ENCODE measurements at regions not wholly inside any gene's neighbourhood (a gene's known extent, or its start where the extent isn't known, plus 50 kb on each side); places are given as distances from the start of the nearest gene placed in this dataset.

DNA sequence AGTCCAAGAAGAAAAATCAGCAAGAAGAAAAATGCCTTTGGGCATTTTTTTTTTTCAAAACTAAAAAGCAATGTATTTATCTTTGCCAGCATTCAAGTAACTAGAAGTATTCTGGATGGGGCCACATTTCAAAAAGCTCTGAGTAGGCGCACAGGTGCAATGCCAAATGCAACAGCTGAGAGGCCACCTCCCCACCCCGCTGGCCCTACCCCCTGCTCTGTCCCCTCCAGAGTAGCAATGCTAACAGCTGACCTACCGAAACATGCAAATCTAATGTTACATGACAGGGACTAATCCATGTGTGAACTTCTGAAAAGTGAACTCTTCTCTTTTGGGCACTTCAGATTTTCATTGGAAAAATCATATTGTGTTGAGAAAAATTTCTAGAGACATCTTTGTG lies 153.7 kb upstream of the SLC38A2 start:
- no peak for DNase-seq (ENCODE audit: low spot score)
- no peak for ATAC-seq
- POLR2A ChIA-PET: no interaction called here
- H3K36me3 Mint-ChIP-seq: peaks cover 19% of the 10 kb centered on the region
- 0 out of 2 replicates have a peak, but pooled peaks cover 4% of the 10 kb centered on the region for H3K4me1 Mint-ChIP-seq
- peaks cover 21% of the 10 kb centered on the region for H3K9me3 Mint-ChIP-seq
- CTCF ChIA-PET: no interaction called here
- TF ChIP-seq, protein P1, sequence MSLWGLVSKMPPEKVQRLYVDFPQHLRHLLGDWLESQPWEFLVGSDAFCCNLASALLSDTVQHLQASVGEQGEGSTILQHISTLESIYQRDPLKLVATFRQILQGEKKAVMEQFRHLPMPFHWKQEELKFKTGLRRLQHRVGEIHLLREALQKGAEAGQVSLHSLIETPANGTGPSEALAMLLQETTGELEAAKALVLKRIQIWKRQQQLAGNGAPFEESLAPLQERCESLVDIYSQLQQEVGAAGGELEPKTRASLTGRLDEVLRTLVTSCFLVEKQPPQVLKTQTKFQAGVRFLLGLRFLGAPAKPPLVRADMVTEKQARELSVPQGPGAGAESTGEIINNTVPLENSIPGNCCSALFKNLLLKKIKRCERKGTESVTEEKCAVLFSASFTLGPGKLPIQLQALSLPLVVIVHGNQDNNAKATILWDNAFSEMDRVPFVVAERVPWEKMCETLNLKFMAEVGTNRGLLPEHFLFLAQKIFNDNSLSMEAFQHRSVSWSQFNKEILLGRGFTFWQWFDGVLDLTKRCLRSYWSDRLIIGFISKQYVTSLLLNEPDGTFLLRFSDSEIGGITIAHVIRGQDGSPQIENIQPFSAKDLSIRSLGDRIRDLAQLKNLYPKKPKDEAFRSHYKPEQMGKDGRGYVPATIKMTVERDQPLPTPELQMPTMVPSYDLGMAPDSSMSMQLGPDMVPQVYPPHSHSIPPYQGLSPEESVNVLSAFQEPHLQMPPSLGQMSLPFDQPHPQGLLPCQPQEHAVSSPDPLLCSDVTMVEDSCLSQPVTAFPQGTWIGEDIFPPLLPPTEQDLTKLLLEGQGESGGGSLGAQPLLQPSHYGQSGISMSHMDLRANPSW (CRISPR knock-in tag; conservative IDR thresholded peaks at IDR 0.05; ENCODE audit: low read depth): no peak
- TF ChIP-seq ZNF423 (CRISPR knock-in tag; IDR thresholded peaks at IDR 0.05) (no peak), TP53 (CRISPR knock-in tag; IDR thresholded peaks at IDR 0.05) (no peak), GABPB1 (CRISPR knock-in tag; IDR thresholded peaks at IDR 0.05) (no peak), ZBTB21 (CRISPR knock-in tag; IDR thresholded peaks at IDR 0.05; ENCODE audit: borderline replicate concordance) (no peak), JAZF1 (CRISPR knock-in tag; IDR thresholded peaks at IDR 0.05) (no peak), ATF1 (CRISPR knock-in tag; IDR thresholded peaks at IDR 0.05) (no peak), ZNF263 (CRISPR knock-in tag; IDR thresholded peaks at IDR 0.05; ENCODE audit: low read depth) (no peak), RORB (CRISPR knock-in tag; IDR thresholded peaks at IDR 0.05) (no peak), NR1H2 (CRISPR knock-in tag; IDR thresholded peaks at IDR 0.05) (no peak), KAT7 (CRISPR knock-in tag; IDR thresholded peaks at IDR 0.05; ENCODE audit: borderline replicate concordance) (no peak), FOXK1 (CRISPR knock-in tag; IDR thresholded peaks at IDR 0.05) (no peak), CTCF (IDR thresholded peaks at IDR 0.05) (no peak), ARID4B (CRISPR knock-in tag; IDR thresholded peaks at IDR 0.05; ENCODE audit: borderline replicate concordance) (no peak), NR2C2 (CRISPR knock-in tag; IDR thresholded peaks at IDR 0.05) (no peak), ESRRA (CRISPR knock-in tag; IDR thresholded peaks at IDR 0.05; ENCODE audit: borderline replicate concordance) (no peak)
- TF ChIP-seq, protein P2, sequence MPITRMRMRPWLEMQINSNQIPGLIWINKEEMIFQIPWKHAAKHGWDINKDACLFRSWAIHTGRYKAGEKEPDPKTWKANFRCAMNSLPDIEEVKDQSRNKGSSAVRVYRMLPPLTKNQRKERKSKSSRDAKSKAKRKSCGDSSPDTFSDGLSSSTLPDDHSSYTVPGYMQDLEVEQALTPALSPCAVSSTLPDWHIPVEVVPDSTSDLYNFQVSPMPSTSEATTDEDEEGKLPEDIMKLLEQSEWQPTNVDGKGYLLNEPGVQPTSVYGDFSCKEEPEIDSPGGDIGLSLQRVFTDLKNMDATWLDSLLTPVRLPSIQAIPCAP (CRISPR knock-in tag; IDR thresholded peaks at IDR 0.05): no peak
- TF ChIP-seq, protein P3, sequence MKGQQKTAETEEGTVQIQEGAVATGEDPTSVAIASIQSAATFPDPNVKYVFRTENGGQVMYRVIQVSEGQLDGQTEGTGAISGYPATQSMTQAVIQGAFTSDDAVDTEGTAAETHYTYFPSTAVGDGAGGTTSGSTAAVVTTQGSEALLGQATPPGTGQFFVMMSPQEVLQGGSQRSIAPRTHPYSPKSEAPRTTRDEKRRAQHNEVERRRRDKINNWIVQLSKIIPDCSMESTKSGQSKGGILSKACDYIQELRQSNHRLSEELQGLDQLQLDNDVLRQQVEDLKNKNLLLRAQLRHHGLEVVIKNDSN (CRISPR knock-in tag; IDR thresholded peaks at IDR 0.05): no peak
- TF ChIP-seq, protein P4, sequence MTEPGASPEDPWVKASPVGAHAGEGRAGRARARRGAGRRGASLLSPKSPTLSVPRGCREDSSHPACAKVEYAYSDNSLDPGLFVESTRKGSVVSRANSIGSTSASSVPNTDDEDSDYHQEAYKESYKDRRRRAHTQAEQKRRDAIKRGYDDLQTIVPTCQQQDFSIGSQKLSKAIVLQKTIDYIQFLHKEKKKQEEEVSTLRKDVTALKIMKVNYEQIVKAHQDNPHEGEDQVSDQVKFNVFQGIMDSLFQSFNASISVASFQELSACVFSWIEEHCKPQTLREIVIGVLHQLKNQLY (CRISPR knock-in tag; IDR thresholded peaks at IDR 0.05): no peak
- TF ChIP-seq, protein P5, sequence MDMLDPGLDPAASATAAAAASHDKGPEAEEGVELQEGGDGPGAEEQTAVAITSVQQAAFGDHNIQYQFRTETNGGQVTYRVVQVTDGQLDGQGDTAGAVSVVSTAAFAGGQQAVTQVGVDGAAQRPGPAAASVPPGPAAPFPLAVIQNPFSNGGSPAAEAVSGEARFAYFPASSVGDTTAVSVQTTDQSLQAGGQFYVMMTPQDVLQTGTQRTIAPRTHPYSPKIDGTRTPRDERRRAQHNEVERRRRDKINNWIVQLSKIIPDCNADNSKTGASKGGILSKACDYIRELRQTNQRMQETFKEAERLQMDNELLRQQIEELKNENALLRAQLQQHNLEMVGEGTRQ (CRISPR knock-in tag; IDR thresholded peaks at IDR 0.05): no peak
- H3K4me3 Mint-ChIP-seq: no peak overlapping the region
- no peak overlapping the region for H3K27ac Mint-ChIP-seq
- H3K27me3 Mint-ChIP-seq (ENCODE audit: low read depth): no peaks in the 10 kb centered on the region

Measured in WTC11 (cell line).